Mesendoderm (in vitro differentiated cells): ENCODE measurements at regions not wholly inside any gene's neighbourhood (a gene's known extent, or its start where the extent isn't known, plus 50 kb on each side); places are given as distances from the start of the nearest gene placed in this dataset.
A peak's percentile ranks its signal among the peaks of the same experiment; 100 is the strongest.

ENCODE experiments used
- DNase-seq: peaks from one replicate; pipeline ENCODE4 v3.0.0; 2013
- H2AK5ac ChIP-seq: 2 replicates; pipeline ENCODE4 v1.6.1; 2013; ENCODE audit warnings: low read length, inconsistent platforms
- H2BK120ac ChIP-seq: 2 replicates; pipeline ENCODE4 v1.6.1; 2013; ENCODE audit warnings: low read depth, mild to moderate bottlenecking, low read length, moderate library complexity, mixed read lengths
- H2BK15ac ChIP-seq: replicated peaks from 2 replicates; pipeline ENCODE4 v1.6.1; 2013; ENCODE audit warnings: low read depth, mild to moderate bottlenecking, moderate library complexity
- H2BK5ac ChIP-seq: 2 replicates; pipeline ENCODE4 v1.6.1; 2013; ENCODE audit warnings: low read length, inconsistent platforms
- H3K18ac ChIP-seq: 2 replicates; pipeline ENCODE4 v1.6.1; 2013; ENCODE audit warnings: mild to moderate bottlenecking, low read length, mixed read lengths
- H3K23ac ChIP-seq: one replicate; pipeline ENCODE4 v1.6.1; 2013; ENCODE audit warnings: low read length
- H3K27ac ChIP-seq: 2 replicates; pipeline ENCODE4 v1.5.1; 2013; ENCODE audit warnings: low read depth, mild to moderate bottlenecking, inconsistent platforms, low read length, moderate library complexity
- H3K27me3 ChIP-seq: 2 replicates; pipeline ENCODE4 v1.6.1; 2013; ENCODE audit warnings: low read length, control low read depth, mild to moderate bottlenecking, inconsistent platforms; ENCODE audit not compliant: insufficient read depth, poor library complexity
- H3K36me3 ChIP-seq: 2 replicates; pipeline ENCODE4 v1.6.1; 2013; ENCODE audit warnings: low read length, inconsistent platforms; ENCODE audit not compliant: control insufficient read depth, insufficient read depth
- H3K4ac ChIP-seq: one replicate; pipeline ENCODE4 v1.6.1; 2013; ENCODE audit warnings: low read depth, mild to moderate bottlenecking, low read length, moderate library complexity
- H3K4me1 ChIP-seq: 2 replicates; pipeline ENCODE4 v1.6.1; 2013; ENCODE audit warnings: low read depth, low read length, inconsistent platforms; ENCODE audit not compliant: control insufficient read depth
- H3K4me2 ChIP-seq: 2 replicates; pipeline ENCODE4 v1.6.1; 2013; ENCODE audit warnings: low read length
- H3K4me3 ChIP-seq: 2 replicates; pipeline ENCODE4 v1.5.1; 2013; ENCODE audit warnings: mild to moderate bottlenecking, low read length
- H3K56ac ChIP-seq: one replicate; pipeline ENCODE4 v1.6.1; 2013; ENCODE audit warnings: low read length
- H3K79me1 ChIP-seq: 2 replicates; pipeline ENCODE4 v1.6.1; 2013; ENCODE audit warnings: low read length, inconsistent platforms
- H3K79me2 ChIP-seq: 2 replicates; pipeline ENCODE4 v1.6.1; 2013; ENCODE audit warnings: mild to moderate bottlenecking, low read length; ENCODE audit not compliant: control insufficient read depth, insufficient read depth
- H3K9ac ChIP-seq: 2 replicates; pipeline ENCODE4 v1.6.1; 2013; ENCODE audit warnings: low read length, inconsistent platforms
- H4K5ac ChIP-seq: one replicate; pipeline ENCODE4 v1.6.1; 2013; ENCODE audit warnings: low read length
- H4K8ac ChIP-seq: one replicate; pipeline ENCODE4 v1.6.1; 2013; ENCODE audit warnings: low read depth, mild to moderate bottlenecking, control low read depth, low read length, moderate library complexity
- WGBS: extraction: QIAGEN DNeasy Blood & Tissue Kit; methylation state at CpG from one replicate; pipeline ENCODE4 v1.1.7; 2013; ENCODE audit warnings: low lambda C conversion rate, missing lambda C conversion rate; ENCODE audit not compliant: insufficient coverage; ENCODE audit errors: extremely low coverage; 5-methylcytosine and 5-hydroxymethylcytosine counted together

- Histone ChIP-seq H3K27me3 (no peaks in the 10 kb centered on the region), H3K27ac (no peak overlapping the region), H3K36me3 (no peaks in the 10 kb centered on the region), H2AK5ac (no peak overlapping the region), H3K4me2 (no peak overlapping the region), H3K79me2 (no peaks in the 10 kb centered on the region), H4K8ac (no peak overlapping the region), H3K79me1 (no peaks in the 10 kb centered on the region), H4K5ac (no peak overlapping the region), H2BK120ac (no peak overlapping the region), H3K18ac (no peak overlapping the region), H3K23ac (no peak overlapping the region), H3K4ac (no peak overlapping the region), H3K56ac (no peak overlapping the region), H3K9ac (no peak overlapping the region), H3K4me3 (no peak overlapping the region), H3K4me1 (no peaks in the 10 kb centered on the region), H2BK5ac (no peak overlapping the region), H2BK15ac (no peak overlapping the region)
- no CpG with 5 or more reads among the region's 20 CpGs for WGBS
- no peak for DNase-seq
Measured at GRCh38 chr21:43269957-43270705, 101.3 kb downstream of the CRYAA start.

DNA sequence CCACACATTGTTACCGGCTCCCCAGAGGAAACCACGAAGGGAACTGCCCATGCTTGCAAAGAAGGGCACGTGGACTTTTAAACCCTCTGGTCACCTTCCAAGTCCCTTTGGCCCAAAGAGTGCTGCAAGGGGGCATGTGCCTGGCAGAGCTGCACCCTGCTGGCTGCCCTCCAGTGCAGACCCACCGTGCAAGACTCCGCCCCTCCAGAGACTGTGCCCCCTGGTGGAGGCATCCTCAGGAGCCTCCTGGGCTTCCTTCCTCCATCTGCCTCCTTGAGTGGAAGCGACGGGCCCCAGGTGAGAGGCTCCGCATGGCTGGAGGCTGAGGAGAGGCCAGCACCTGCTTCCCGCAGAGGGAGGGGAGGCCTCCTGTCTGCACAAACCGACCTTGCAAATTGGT, 100.6 kb downstream of the CRYAA start:
- no peak overlapping the region for H4K8ac ChIP-seq
- H3K4ac ChIP-seq = no peak overlapping the region
- H3K4me2 ChIP-seq = no peak overlapping the region
- H3K4me3 ChIP-seq = no peak overlapping the region
- no peaks in the 10 kb centered on the region for H3K27me3 ChIP-seq
- no peak overlapping the region for H2BK120ac ChIP-seq
- no peak overlapping the region for H2BK5ac ChIP-seq
- H3K23ac ChIP-seq = no peak overlapping the region
- peak; percentile 60 for DNase-seq
- WGBS = no CpG with 5 or more reads among the region's 10 CpGs
- no peaks in the 10 kb centered on the region for H3K79me1 ChIP-seq
- no peaks in the 10 kb centered on the region for H3K4me1 ChIP-seq
- no peak overlapping the region for H3K9ac ChIP-seq
- no peak overlapping the region for H2BK15ac ChIP-seq
- H4K5ac ChIP-seq = no peak overlapping the region
- no peak overlapping the region for H3K18ac ChIP-seq
- H3K27ac ChIP-seq = no peak overlapping the region
- H3K36me3 ChIP-seq = no peaks in the 10 kb centered on the region
- no peaks in the 10 kb centered on the region for H3K79me2 ChIP-seq
- no peak overlapping the region for H2AK5ac ChIP-seq
- H3K56ac ChIP-seq = no peak overlapping the region

DNA sequence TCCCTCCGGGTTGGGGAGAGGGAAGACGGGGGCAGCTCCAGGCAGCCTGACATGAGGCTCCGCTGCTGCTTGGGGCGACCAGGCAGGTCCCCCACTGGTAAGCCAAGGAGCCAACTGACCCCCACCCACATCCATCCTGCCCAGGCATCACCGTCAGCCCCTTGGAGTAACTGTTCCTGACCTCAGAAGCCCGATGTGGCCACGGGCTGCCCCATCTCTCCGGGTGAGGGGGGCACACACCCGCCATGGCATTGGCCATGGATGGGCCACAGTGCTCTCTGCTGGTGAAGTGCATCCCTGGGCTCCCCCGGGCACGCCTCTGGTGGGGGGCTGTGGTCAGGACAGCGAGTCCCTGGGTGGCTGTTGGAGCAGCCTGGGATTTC, 100.0 kb downstream of the CRYAA start:
- Histone ChIP-seq H3K4me3 (no peak overlapping the region), H3K23ac (no peak overlapping the region), H3K9ac (no peak overlapping the region), H3K27ac (no peak overlapping the region), H4K5ac (no peak overlapping the region), H3K56ac (no peak overlapping the region), H3K27me3 (no peaks in the 10 kb centered on the region), H3K18ac (no peak overlapping the region), H3K36me3 (no peaks in the 10 kb centered on the region), H2BK15ac (no peak overlapping the region), H2BK120ac (no peak overlapping the region), H2BK5ac (no peak overlapping the region), H3K79me2 (no peaks in the 10 kb centered on the region), H3K4me2 (no peak overlapping the region), H4K8ac (no peak overlapping the region), H3K4me1 (no peaks in the 10 kb centered on the region), H3K4ac (no peak overlapping the region), H2AK5ac (no peak overlapping the region), H3K79me1 (no peaks in the 10 kb centered on the region)
- no CpG with 5 or more reads among the region's 12 CpGs for WGBS
- DNase-seq = no peak

DNA sequence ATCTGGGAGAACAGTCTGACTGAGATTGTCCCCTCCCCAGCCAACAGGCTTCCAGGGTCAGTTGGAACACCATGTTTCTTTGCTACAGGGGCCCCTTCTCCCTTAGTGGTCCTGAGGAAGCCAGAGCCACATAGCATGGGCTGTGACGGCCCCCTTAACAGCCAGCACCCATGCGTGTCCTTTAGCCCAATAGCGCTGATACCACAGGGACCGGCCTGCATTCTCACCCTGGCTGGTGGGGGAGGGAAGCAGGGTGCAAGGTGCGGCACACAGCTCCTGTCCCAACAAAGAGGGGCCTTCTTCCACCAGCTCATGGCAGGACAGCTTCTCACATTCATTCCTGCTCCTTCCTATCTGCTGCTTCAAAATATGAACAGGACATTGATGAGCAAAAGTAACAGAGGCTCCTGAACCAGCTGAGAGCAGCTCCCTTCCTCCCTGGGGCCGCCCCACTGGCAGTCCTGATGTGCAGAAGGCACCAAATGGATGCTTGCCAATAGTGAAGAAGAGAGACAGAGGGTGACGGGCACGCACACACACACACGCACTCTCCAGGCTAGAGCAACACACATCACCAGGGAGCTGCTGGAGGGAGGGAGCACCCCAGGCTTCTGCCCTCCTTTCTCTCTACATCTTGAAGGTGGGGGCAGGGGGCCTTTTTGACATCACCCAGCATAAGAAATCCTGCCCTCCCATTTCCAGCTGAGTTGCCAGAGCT, 99.4 kb downstream of the CRYAA start:
- Histone ChIP-seq H3K36me3 (no peaks in the 10 kb centered on the region), H3K18ac (no peak overlapping the region), H2BK15ac (no peak overlapping the region), H4K8ac (no peak overlapping the region), H4K5ac (no peak overlapping the region), H2BK5ac (no peak overlapping the region), H3K4me3 (no peak overlapping the region), H2BK120ac (no peak overlapping the region), H3K27ac (no peak overlapping the region), H3K23ac (no peak overlapping the region), H3K27me3 (no peaks in the 10 kb centered on the region), H3K79me2 (no peaks in the 10 kb centered on the region), H3K4me1 (no peaks in the 10 kb centered on the region), H3K4me2 (no peak overlapping the region), H3K4ac (no peak overlapping the region), H3K79me1 (no peaks in the 10 kb centered on the region), H3K56ac (no peak overlapping the region), H2AK5ac (no peak overlapping the region), H3K9ac (no peak overlapping the region)
- WGBS = no CpG with 5 or more reads among the region's 9 CpGs
- DNase-seq = no peak

- Histone ChIP-seq H3K4me3 (no peak overlapping the region), H3K79me2 (no peaks in the 10 kb centered on the region), H3K79me1 (no peaks in the 10 kb centered on the region), H3K4me2 (no peak overlapping the region), H3K36me3 (no peaks in the 10 kb centered on the region), H3K23ac (no peak overlapping the region), H3K4me1 (no peaks in the 10 kb centered on the region), H2BK15ac (no peak overlapping the region), H2BK5ac (no peak overlapping the region), H2AK5ac (no peak overlapping the region), H3K9ac (no peak overlapping the region), H3K56ac (no peak overlapping the region), H4K5ac (no peak overlapping the region), H2BK120ac (no peak overlapping the region), H3K4ac (no peak overlapping the region), H3K18ac (no peak overlapping the region), H3K27me3 (no peaks in the 10 kb centered on the region), H3K27ac (no peak overlapping the region), H4K8ac (no peak overlapping the region)
- DNase-seq = no peak
- WGBS = no CpG with 5 or more reads among the region's 15 CpGs
Measured at GRCh38 chr21:43267391-43268085, 98.7 kb downstream of the CRYAA start.
